ENCODE measurements at regions not wholly inside any gene's neighbourhood (a gene's known extent, or its start where the extent isn't known, plus 50 kb on each side); places are given as distances from the start of the nearest gene placed in this dataset.

DNA sequence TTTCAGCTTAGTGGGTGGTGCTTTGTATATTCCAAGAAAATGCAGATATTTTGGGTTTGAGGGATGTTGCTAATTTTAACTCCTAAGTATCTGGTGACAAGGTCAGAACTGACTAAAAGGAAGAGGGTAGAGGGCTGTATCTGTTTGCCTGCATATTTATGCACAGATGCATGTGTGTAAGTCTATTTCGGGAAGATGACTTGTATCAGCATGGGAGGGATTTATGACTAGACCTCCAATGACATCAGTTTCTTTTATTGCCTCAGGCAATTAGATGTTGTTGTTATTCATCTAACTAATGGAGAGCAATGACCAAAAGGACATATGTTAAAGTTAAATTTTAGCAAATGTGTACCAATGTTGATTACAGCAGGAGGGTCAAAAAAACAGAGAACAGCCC lies 734.3 kb downstream of the QKI start:
- no peak for DNase-seq
- no peak overlapping the region for H3K4me3 Mint-ChIP-seq (ENCODE audit: unreplicated experiment)
- no peaks in the 10 kb centered on the region for H3K4me1 Mint-ChIP-seq (ENCODE audit: low read depth, unreplicated experiment)
- TF ChIP-seq, protein P1, sequence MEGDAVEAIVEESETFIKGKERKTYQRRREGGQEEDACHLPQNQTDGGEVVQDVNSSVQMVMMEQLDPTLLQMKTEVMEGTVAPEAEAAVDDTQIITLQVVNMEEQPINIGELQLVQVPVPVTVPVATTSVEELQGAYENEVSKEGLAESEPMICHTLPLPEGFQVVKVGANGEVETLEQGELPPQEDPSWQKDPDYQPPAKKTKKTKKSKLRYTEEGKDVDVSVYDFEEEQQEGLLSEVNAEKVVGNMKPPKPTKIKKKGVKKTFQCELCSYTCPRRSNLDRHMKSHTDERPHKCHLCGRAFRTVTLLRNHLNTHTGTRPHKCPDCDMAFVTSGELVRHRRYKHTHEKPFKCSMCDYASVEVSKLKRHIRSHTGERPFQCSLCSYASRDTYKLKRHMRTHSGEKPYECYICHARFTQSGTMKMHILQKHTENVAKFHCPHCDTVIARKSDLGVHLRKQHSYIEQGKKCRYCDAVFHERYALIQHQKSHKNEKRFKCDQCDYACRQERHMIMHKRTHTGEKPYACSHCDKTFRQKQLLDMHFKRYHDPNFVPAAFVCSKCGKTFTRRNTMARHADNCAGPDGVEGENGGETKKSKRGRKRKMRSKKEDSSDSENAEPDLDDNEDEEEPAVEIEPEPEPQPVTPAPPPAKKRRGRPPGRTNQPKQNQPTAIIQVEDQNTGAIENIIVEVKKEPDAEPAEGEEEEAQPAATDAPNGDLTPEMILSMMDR (IDR thresholded peaks at IDR 0.05; ENCODE audit: partially characterized antibody, unreplicated experiment) = no peak
- H3K27me3 Mint-ChIP-seq (ENCODE audit: unreplicated experiment) = peaks cover 3% of the 10 kb centered on the region
- H3K27ac Mint-ChIP-seq (ENCODE audit: unreplicated experiment) = no peak overlapping the region
- no peaks in the 10 kb centered on the region for H3K36me3 Mint-ChIP-seq (ENCODE audit: unreplicated experiment)
- H3K9me3 Mint-ChIP-seq (ENCODE audit: unreplicated experiment) = peaks cover 1% of the 10 kb centered on the region

DNA sequence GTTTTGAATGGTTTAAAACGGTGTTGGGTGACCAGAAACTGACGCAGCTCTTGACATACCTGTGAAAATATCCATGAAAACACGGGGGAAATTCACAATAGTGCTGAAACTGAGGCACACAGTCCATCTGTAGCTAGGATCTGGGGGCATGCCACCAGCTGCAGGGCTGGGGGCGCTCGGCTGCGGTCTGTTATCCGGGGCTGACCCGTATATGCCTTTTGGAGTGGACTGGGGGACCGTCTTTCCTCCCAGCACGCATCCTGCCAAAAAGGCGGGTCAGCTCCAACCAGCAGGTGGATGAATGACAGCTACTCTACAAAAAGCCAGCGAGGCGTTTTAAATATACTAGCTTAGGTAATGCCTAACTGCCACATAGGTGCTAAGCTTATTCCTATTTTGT lies 729.8 kb downstream of the QKI start:
- Mint-ChIP-seq H3K27ac (ENCODE audit: unreplicated experiment) (no peak overlapping the region), H3K36me3 (ENCODE audit: unreplicated experiment) (no peaks in the 10 kb centered on the region), H3K9me3 (ENCODE audit: unreplicated experiment) (peaks cover 1% of the 10 kb centered on the region), H3K27me3 (ENCODE audit: unreplicated experiment) (no peaks in the 10 kb centered on the region), H3K4me3 (ENCODE audit: unreplicated experiment) (no peak overlapping the region), H3K4me1 (ENCODE audit: low read depth, unreplicated experiment) (peaks cover 3% of the 10 kb centered on the region)
- TF ChIP-seq, protein P1 (IDR thresholded peaks at IDR 0.05; ENCODE audit: partially characterized antibody, unreplicated experiment) = no peak
- DNase-seq = no peak

DNA sequence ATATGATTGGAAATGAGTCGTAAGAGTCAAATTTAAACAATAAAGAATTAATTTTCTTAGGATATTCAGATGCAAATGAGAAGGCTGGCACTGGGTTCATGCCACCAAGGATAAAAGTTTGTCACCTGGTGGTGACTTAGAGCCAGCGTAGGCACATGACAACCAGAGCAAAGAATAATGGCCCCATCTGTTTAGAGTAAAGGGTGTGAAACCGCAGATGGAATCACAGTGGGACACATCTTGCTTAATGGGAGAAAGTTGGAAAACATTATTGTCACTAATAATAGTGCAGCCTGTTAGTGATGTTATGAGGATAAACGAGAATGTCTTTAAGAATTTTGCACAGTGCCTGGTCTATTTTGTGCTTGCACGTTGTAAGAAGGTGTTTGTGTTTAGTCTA lies 727.8 kb downstream of the QKI start:
- no peak for DNase-seq
- no peaks in the 10 kb centered on the region for H3K36me3 Mint-ChIP-seq (ENCODE audit: unreplicated experiment)
- peaks cover 3% of the 10 kb centered on the region for H3K4me1 Mint-ChIP-seq (ENCODE audit: low read depth, unreplicated experiment)
- no peak overlapping the region for H3K4me3 Mint-ChIP-seq (ENCODE audit: unreplicated experiment)
- TF ChIP-seq, protein P1 (IDR thresholded peaks at IDR 0.05; ENCODE audit: partially characterized antibody, unreplicated experiment) = no peak
- no peak overlapping the region for H3K27ac Mint-ChIP-seq (ENCODE audit: unreplicated experiment)
- no peaks in the 10 kb centered on the region for H3K27me3 Mint-ChIP-seq (ENCODE audit: unreplicated experiment)
- H3K9me3 Mint-ChIP-seq (ENCODE audit: unreplicated experiment) = no peaks in the 10 kb centered on the region

DNA sequence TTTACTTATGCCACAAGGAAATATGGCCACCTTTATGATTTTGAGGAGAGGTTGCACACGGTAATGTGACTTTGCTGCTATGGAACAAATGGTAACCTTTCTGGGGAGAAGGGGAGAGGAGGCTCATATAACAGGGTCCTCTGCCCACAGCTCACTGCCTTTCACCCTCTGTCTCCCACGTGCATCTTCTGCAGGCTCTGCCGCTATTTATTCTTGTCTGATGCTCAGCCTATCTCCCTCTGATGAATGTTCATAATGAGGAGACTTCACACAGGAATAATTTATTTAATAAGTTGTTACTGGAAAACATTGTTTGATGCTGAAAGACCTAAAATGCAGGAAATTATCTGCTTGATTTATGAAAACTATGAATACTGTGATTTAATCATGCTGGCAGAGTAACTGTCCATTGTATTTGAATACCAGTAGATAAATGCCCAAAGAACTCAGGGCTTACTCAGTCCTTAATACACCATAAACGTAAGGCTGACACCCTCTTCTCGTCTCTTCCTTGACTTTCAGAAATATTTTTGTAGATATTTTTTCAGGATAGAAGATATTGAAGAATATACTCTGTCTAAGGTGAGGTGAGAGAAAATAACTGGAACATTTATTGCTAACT lies 721.1 kb downstream of the QKI start:
- Mint-ChIP-seq H3K27me3 (ENCODE audit: unreplicated experiment) (no peaks in the 10 kb centered on the region), H3K9me3 (ENCODE audit: unreplicated experiment) (no peaks in the 10 kb centered on the region), H3K36me3 (ENCODE audit: unreplicated experiment) (no peaks in the 10 kb centered on the region), H3K27ac (ENCODE audit: unreplicated experiment) (no peak overlapping the region), H3K4me1 (ENCODE audit: low read depth, unreplicated experiment) (no peaks in the 10 kb centered on the region), H3K4me3 (ENCODE audit: unreplicated experiment) (no peak overlapping the region)
- TF ChIP-seq, protein P1 (IDR thresholded peaks at IDR 0.05; ENCODE audit: partially characterized antibody, unreplicated experiment) = no peak
- no peak for DNase-seq

DNA sequence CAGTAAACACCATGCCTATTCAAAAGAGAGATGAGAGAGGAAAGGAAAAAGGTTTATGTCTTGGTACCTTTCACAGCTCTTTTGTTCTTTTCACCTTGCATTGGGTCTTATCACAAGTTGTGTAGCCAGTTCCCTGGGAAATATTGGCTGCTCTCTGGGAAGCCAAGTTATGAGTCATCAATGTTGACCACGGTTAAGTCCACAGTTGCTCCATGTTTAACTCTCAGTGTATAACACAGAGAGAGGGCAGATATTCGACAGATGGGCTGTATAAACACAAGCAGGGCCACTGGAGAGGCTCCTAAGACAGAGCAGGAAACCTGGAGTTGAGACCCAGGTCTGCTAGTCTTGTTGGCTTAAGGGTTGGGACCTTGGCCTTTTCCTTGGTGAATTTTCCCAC lies 718.6 kb downstream of the QKI start:
- DNase-seq = no peak
- Mint-ChIP-seq H3K27me3 (ENCODE audit: unreplicated experiment) (no peaks in the 10 kb centered on the region), H3K4me1 (ENCODE audit: low read depth, unreplicated experiment) (no peaks in the 10 kb centered on the region), H3K4me3 (ENCODE audit: unreplicated experiment) (no peak overlapping the region), H3K27ac (ENCODE audit: unreplicated experiment) (no peak overlapping the region), H3K36me3 (ENCODE audit: unreplicated experiment) (no peaks in the 10 kb centered on the region), H3K9me3 (ENCODE audit: unreplicated experiment) (no peaks in the 10 kb centered on the region)
- TF ChIP-seq, protein P1 (IDR thresholded peaks at IDR 0.05; ENCODE audit: partially characterized antibody, unreplicated experiment) = no peak
